Stomach (tissue), 8 donors: ENCODE measurements at regions not wholly inside any gene's neighbourhood (a gene's known extent, or its start where the extent isn't known, plus 50 kb on each side); places are given as distances from the start of the nearest gene placed in this dataset.

Source experiments
- DNase-seq, 2 donors: peaks; one replicate each; pipeline versions ENCODE4 v3.0.0 to v3.0.0-alpha.2; 2013 to 2019
- H3K27ac ChIP-seq, 5 donors: fragments of 200-600 bp in 4 of 5; sonication (generic) in 4 of 5; one replicate each; pipeline ENCODE4 v1.5.1; 2013 to 2019; ENCODE audit warnings: mild to moderate bottlenecking in 1 of 5, moderate library complexity in 1 of 5
- H3K27me3 ChIP-seq, 3 donors: fragments of 200-600 bp; sonication (generic); one replicate each; pipeline ENCODE4 v1.5.1; 2017 to 2019; ENCODE audit warnings: mixed run types in 1 of 3
- H3K36me3 ChIP-seq, 4 donors: fragments of 200-600 bp; sonication (generic); 1 replicate in 3 of 4; 2 replicates in 1 of 4; pipeline ENCODE4 v1.5.1; 2016 to 2019
- H3K4me1 ChIP-seq, 4 donors: fragments of 200-600 bp; sonication (generic); one replicate each; pipeline ENCODE4 v1.5.1; 2016 to 2019
- H3K4me3 ChIP-seq, 4 donors: fragments of 200-600 bp; sonication (generic) in 3 of 4; one replicate each; pipeline ENCODE4 v1.5.1; 2016 to 2019; ENCODE audit warnings: mild to moderate bottlenecking in 1 of 4
- H3K9me3 ChIP-seq, 4 donors: fragments of 200-600 bp; sonication (generic); one replicate each; pipeline ENCODE4 v1.5.1; 2016 to 2019
- EP300 ChIP-seq: sonication (generic); formaldehyde crosslinking; IDR thresholded peaks from one replicate; pipeline ENCODE4 v1.6.1; 2017; ENCODE audit warnings: antibody characterized with exemption
- POLR2A ChIP-seq, 4 donors: fragments of 450-650 bp; IDR thresholded peaks; one replicate each; pipeline ENCODE4 v1.6.1; 2016; ENCODE audit warnings: antibody characterized with exemption in 4 of 4, control low read depth in 2 of 4, mild to moderate bottlenecking in 1 of 4, moderate library complexity in 1 of 4
- POLR2AphosphoS5 ChIP-seq, 3 donors: sonication (generic); formaldehyde crosslinking; IDR thresholded peaks; one replicate each; pipeline ENCODE4 v1.6.1; 2016; ENCODE audit warnings: antibody characterized with exemption in 3 of 3
- WGBS, 5 donors: extraction: QIAGEN DNeasy Blood & Tissue Kit in 3 of 5; methylation state at CpG; one replicate each; pipeline versions ENCODE4 v1.1.5 to v1.1.7; 2013 to 2018; 5-methylcytosine and 5-hydroxymethylcytosine counted together
- intact Hi-C: fragments of 100-400 bp; cut with DNase I; formaldehyde crosslinking; loops from one replicate; pipeline ENCODE4 v1.15.1; 2023; ENCODE audit warnings: low total_unique reads
- TF ChIP-seq, protein P1 (sequence below), 7 experiments: fragments of 450-650 bp in 4 of 7; fragments of 200-600 bp in 3 of 7; sonication (generic) in 3 of 7; IDR thresholded peaks; one replicate each; pipeline ENCODE4 v1.5.1; 2016 to 2019; ENCODE audit warnings: antibody characterized with exemption in 7 of 7, control low read depth in 2 of 7, mild to moderate bottlenecking in 1 of 7
- donor health status: healthy with polysubstance abuse.
- donor health status: Bipolar disorder and iron deficiency.
- donor health status: healthy.

DNA sequence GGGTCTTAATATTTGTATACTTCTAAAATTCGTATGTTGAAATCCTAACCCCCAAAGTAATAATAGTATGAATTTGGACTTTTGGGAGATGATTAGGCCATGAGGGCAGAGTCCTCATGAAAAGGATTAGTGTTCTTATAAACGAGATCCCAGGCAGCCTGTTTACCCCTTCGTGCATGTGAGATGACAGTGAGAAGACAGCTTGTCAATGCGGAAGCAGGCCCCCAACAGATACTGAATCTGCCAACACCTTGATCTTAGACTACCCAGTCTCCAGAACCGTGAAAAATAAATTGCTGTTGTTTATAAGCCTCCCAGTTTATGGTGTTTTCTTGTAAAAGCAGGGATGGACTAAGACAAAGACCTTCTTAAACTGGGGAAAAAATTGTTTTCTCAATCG lies 714.2 kb downstream of the SI start:
- H3K4me1 ChIP-seq: no peaks in the 10 kb centered on the region
- H3K9me3 ChIP-seq: no peaks in the 10 kb centered on the region
- no peak overlapping the region for H3K27ac ChIP-seq
- 63 to 69% (median 64%) methylated on average over 6 of the region's 6 CpGs for WGBS, 5 donors
- no peaks in the 10 kb centered on the region for H3K27me3 ChIP-seq
- intact Hi-C loops: no loop called here
- H3K4me3 ChIP-seq: no peak overlapping the region
- DNase-seq: no peak
- no peaks in the 10 kb centered on the region for H3K36me3 ChIP-seq
- TF ChIP-seq EP300 (no peak), POLR2A (IDR thresholded peaks at IDR 0.05) (no peak), POLR2AphosphoS5 (IDR thresholded peaks at IDR 0.05) (no peak)
- TF ChIP-seq, protein P1, sequence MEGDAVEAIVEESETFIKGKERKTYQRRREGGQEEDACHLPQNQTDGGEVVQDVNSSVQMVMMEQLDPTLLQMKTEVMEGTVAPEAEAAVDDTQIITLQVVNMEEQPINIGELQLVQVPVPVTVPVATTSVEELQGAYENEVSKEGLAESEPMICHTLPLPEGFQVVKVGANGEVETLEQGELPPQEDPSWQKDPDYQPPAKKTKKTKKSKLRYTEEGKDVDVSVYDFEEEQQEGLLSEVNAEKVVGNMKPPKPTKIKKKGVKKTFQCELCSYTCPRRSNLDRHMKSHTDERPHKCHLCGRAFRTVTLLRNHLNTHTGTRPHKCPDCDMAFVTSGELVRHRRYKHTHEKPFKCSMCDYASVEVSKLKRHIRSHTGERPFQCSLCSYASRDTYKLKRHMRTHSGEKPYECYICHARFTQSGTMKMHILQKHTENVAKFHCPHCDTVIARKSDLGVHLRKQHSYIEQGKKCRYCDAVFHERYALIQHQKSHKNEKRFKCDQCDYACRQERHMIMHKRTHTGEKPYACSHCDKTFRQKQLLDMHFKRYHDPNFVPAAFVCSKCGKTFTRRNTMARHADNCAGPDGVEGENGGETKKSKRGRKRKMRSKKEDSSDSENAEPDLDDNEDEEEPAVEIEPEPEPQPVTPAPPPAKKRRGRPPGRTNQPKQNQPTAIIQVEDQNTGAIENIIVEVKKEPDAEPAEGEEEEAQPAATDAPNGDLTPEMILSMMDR (IDR thresholded peaks at IDR 0.05): no peak

DNA sequence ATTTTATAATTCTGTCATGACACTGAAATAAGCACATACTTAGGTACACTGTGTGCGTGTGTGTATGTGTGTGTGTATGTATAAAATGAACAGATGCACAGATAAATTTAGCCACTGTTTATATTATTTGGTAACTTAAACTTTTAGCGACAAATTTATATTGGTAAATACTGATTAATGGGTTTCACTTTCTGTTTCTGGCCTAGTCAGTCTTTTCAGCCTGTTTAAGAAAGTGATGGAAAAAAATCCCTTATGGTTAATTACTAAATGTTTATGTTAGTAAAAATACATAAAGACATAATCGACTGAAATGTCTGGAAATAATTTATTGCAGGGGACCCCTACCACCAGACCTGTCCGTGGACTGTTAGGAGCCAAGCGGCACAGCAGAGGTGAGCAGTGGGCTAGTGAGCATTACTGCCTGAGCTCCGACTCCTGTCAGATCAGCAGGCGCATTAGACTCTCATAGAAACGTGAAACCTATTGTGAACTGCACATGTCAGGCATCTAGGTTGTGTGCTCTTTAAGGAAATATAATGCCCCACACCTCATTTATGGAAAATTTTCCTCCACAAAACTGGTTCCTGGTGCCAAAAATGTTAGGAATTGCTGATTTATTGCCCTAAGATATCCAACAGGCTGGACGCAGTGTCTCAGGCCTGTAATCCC lies 717.4 kb downstream of the SI start:
- TF ChIP-seq POLR2A (IDR thresholded peaks at IDR 0.05) (no peak), EP300 (no peak), POLR2AphosphoS5 (IDR thresholded peaks at IDR 0.05) (no peak)
- TF ChIP-seq, protein P1 (IDR thresholded peaks at IDR 0.05): no peak
- Histone ChIP-seq H3K36me3 (no peaks in the 10 kb centered on the region), H3K4me3 (no peak overlapping the region), H3K27me3 (no peaks in the 10 kb centered on the region), H3K9me3 (no peaks in the 10 kb centered on the region), H3K27ac (no peak overlapping the region), H3K4me1 (no peaks in the 10 kb centered on the region)
- no peak for DNase-seq
- WGBS, 5 donors: 62 to 77% (median 69%) methylated on average over 9 of the region's 9 CpGs
- intact Hi-C loops: no loop called here

DNA sequence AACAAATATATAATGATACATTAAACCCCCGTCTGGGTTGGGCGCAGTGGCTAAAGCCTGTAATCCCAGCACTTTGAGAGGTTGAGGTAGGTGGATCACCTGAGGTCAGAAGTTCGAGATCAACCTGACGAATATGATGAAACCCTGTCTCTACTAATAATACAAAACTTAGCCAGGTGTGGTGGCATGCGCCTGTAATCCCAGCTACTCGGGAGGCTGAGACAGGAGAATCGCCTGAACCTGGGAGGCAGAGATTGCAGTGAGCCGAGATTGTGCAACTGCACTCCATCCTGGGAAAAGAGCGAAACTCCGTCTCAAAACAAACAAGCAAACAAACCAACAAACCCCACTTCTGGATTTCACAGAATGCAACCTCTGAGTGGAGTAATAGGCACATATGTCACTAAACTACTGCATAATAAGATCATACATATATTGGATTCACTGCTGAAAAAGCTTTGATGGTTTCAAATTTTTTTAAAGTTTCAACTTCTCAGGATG lies 718.2 kb downstream of the SI start:
- TF ChIP-seq, protein P1 (IDR thresholded peaks at IDR 0.05): no peak
- TF ChIP-seq EP300 (no peak), POLR2AphosphoS5 (IDR thresholded peaks at IDR 0.05) (no peak), POLR2A (IDR thresholded peaks at IDR 0.05) (no peak)
- no peaks in the 10 kb centered on the region for H3K36me3 ChIP-seq
- H3K9me3 ChIP-seq: no peaks in the 10 kb centered on the region
- intact Hi-C loops: no loop called here
- no peaks in the 10 kb centered on the region for H3K4me1 ChIP-seq
- DNase-seq: no peak
- no peaks in the 10 kb centered on the region for H3K27me3 ChIP-seq
- WGBS, 5 donors: 75 to 94% (median 88%) methylated on average over 10 of the region's 10 CpGs
- no peak overlapping the region for H3K27ac ChIP-seq
- no peak overlapping the region for H3K4me3 ChIP-seq

DNA sequence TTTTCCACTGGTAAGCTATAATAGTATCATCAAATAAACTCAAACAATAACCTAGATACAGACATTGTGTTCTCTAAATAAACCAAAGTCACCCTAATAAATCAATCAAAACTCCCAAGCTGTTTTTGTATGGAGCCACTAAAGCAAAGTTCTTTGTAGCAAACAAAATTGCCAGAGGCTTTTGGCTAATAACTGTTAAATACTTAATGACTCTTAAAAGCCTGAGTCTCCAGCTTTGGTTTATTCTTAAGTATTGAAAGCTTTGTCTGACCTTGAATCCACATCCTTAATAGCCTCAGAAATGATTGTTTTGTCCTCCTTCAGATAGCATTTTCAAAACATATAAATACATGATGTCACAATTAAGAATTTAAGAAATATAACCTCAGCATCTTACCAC lies 725.3 kb downstream of the SI start:
- TF ChIP-seq POLR2AphosphoS5 (IDR thresholded peaks at IDR 0.05) (no peak), POLR2A (IDR thresholded peaks at IDR 0.05) (no peak)
- TF ChIP-seq, protein P1 (IDR thresholded peaks at IDR 0.05): no peak
- no peaks in the 10 kb centered on the region for H3K27me3 ChIP-seq
- no peaks in the 10 kb centered on the region for H3K4me1 ChIP-seq
- H3K9me3 ChIP-seq: no peaks in the 10 kb centered on the region
- intact Hi-C loops: no loop called here
- DNase-seq: no peak
- H3K27ac ChIP-seq: no peak overlapping the region
- H3K36me3 ChIP-seq: no peaks in the 10 kb centered on the region
- no peak overlapping the region for H3K4me3 ChIP-seq
